HCT116 (cell line): ENCODE measurements at regions not wholly inside any gene's neighbourhood (a gene's known extent, or its start where the extent isn't known, plus 50 kb on each side); places are given as distances from the start of the nearest gene placed in this dataset.

Experiments used
- ATAC-seq: fragments of 200-7000 bp; cut with Tn5 transposase; 2 replicates; pipeline ENCODE4 v1.9.1; 2020; ENCODE audit warnings: mild to moderate bottlenecking, moderate library complexity
- BruUV-seq: library from RNA; stranded (reverse); fragments of 400-500 nt; replicated peaks from 2 replicates; lab custom pipeline; 2021; lab: Mats Ljungman, UMichigan
- CTCF ChIA-PET: fragments of 300-600 bp; sonication (Branson Sonifier 250); formaldehyde crosslinking; loops from one replicate; lab custom pipeline; 2021; ENCODE audit warnings: antibody characterized with exemption; lab: Charles Lee
- POLR2A ChIA-PET: fragments of 300-600, 350-600 bp; sonication (Branson Sonifier 250); formaldehyde crosslinking; loops from one replicate; lab custom pipeline; 2021; ENCODE audit warnings: antibody characterized with exemption; lab: Charles Lee
- RAD21 ChIA-PET, 2 experiments: fragments of 300-600 bp; sonication (Branson Sonifier 250); formaldehyde crosslinking; loops; one replicate each; lab custom pipeline; 2023; ENCODE audit warnings: low total read pairs in 2 of 2; ENCODE audit not compliant: uncharacterized antibody in 2 of 2, unreplicated experiment in 2 of 2, low non-redundant PET in 1 of 2; lab: Charles Lee
- DNase-seq: peaks from one replicate; pipeline ENCODE4 v3.0.0-alpha.2; 2010; ENCODE audit warnings: low read depth, low spot score
- H2AFZ ChIP-seq: fragments of 200-600 bp; shearing (Covaris generic), sonication (generic); 2 replicates; pipeline ENCODE4 v1.6.1; 2017; ENCODE audit warnings: low read depth, mixed run types, mixed read lengths, antibody characterized with exemption, low read length; ENCODE audit not compliant: poor library complexity, severe bottlenecking
- H3K27ac ChIP-seq: 2 replicates; pipeline ENCODE4 v1.5.1; 2012; ENCODE audit warnings: low read depth, low read length
- H3K27me3 ChIP-seq: fragments of 200-600 bp; sonication (generic); 2 replicates; pipeline ENCODE4 v1.6.1; 2016; ENCODE audit warnings: mixed run types, low read length, mixed read lengths; ENCODE audit not compliant: insufficient read depth
- H3K36me3 ChIP-seq, 2 experiments: fragments of 200-500 bp in 1 of 2; fragments of 200-600 bp in 1 of 2; sonication (Bioruptor generic) in 1 of 2; sonication (generic) in 1 of 2; 2 replicates each; pipeline versions ENCODE4 v1.5.1 to v1.6.1; 2014 to 2016; ENCODE audit warnings: low read length in 2 of 2, inconsistent platforms in 1 of 2, mixed read lengths in 1 of 2, mixed run types in 1 of 2; ENCODE audit not compliant: insufficient read depth in 2 of 2, control insufficient read depth in 1 of 2
- H3K4me1 ChIP-seq, 2 experiments: fragments of 200-600 bp in 1 of 2; sonication (generic) in 1 of 2; 2 replicates each; pipeline versions ENCODE4 v1.5.1 to v1.6.1; 2012 to 2017; ENCODE audit warnings: low read length in 2 of 2, inconsistent platforms in 1 of 2, mild to moderate bottlenecking in 1 of 2, mixed read lengths in 1 of 2, mixed run types in 1 of 2, moderate library complexity in 1 of 2; ENCODE audit not compliant: insufficient read depth in 2 of 2, control insufficient read depth in 1 of 2
- H3K4me2 ChIP-seq: fragments of 200-600 bp; sonication (generic); 2 replicates; pipeline ENCODE4 v1.6.1; 2017; ENCODE audit warnings: mixed run types, low read length, mixed read lengths
- H3K4me3 ChIP-seq, 2 experiments: fragments of 200-600 bp in 1 of 2; sonication (generic) in 1 of 2; replicated peaks in 1 of 2; 2 replicates each; pipeline ENCODE4 v1.5.1; 2011 to 2016; ENCODE audit warnings: low read length in 2 of 2, control low read depth in 1 of 2, low read depth in 1 of 2, mild to moderate bottlenecking in 1 of 2, mixed read lengths in 1 of 2, mixed run types in 1 of 2
- H3K79me2 ChIP-seq: fragments of 200-600 bp; sonication (generic); 2 replicates; pipeline ENCODE4 v1.6.1; 2017; ENCODE audit warnings: mild to moderate bottlenecking, mixed run types, low read length, moderate library complexity, mixed read lengths; ENCODE audit not compliant: insufficient read depth
- H3K9ac ChIP-seq: fragments of 200-600 bp; sonication (generic); 2 replicates; pipeline ENCODE4 v1.6.1; 2016; ENCODE audit warnings: low read length, mixed read lengths
- H3K9me2 ChIP-seq: fragments of 200-600 bp; sonication (generic), shearing (Covaris generic); 2 replicates; pipeline ENCODE4 v1.6.1; 2017; ENCODE audit warnings: mixed run types, mild to moderate bottlenecking, moderate library complexity; ENCODE audit not compliant: insufficient read depth
- H3K9me3 ChIP-seq, 2 experiments: fragments of 200-500 bp in 1 of 2; fragments of 200-600 bp in 1 of 2; sonication (Bioruptor generic) in 1 of 2; sonication (generic) in 1 of 2; 2 replicates each; pipeline ENCODE4 v1.6.1; 2014 to 2017; ENCODE audit warnings: low read length in 2 of 2, mixed read lengths in 2 of 2, inconsistent platforms in 1 of 2, low read depth in 1 of 2, mild to moderate bottlenecking in 1 of 2, mixed run types in 1 of 2, moderate library complexity in 1 of 2; ENCODE audit not compliant: control insufficient read depth in 1 of 2, insufficient read depth in 1 of 2
- H4K20me1 ChIP-seq: fragments of 200-600 bp; sonication (generic), shearing (Covaris generic); 2 replicates; pipeline ENCODE4 v1.6.1; 2017; ENCODE audit warnings: mixed run types, mild to moderate bottlenecking, moderate library complexity; ENCODE audit not compliant: insufficient read depth
- ATF3 ChIP-seq: IDR thresholded peaks from 2 replicates; pipeline ENCODE4 v1.6.1; 2012
- CBX3 ChIP-seq: IDR thresholded peaks from 2 replicates; pipeline ENCODE4 v1.6.1; 2012; ENCODE audit warnings: low read depth
- CEBPB ChIP-seq: IDR thresholded peaks from 2 replicates; pipeline ENCODE4 v1.6.1; 2012; ENCODE audit warnings: low read depth
- CTCF ChIP-seq, 3 experiments: fragments of 200-600 bp in 1 of 3; sonication (generic) in 1 of 3; IDR thresholded peaks in 2 of 3; conservative IDR thresholded peaks in 1 of 3; 2 replicates each; pipeline ENCODE4 v1.5.1; 2012 to 2017; ENCODE audit warnings: low read depth in 2 of 3, low read length in 2 of 3, antibody characterized with exemption in 1 of 3, borderline replicate concordance in 1 of 3, control low read depth in 1 of 3, mild to moderate bottlenecking in 1 of 3, mixed read lengths in 1 of 3, mixed run types in 1 of 3, moderate library complexity in 1 of 3; ENCODE audit not compliant: insufficient read depth in 1 of 3
- EGR1 ChIP-seq: IDR thresholded peaks from 2 replicates; pipeline ENCODE4 v1.6.1; 2012; ENCODE audit warnings: low read depth
- ELF1 ChIP-seq: IDR thresholded peaks from 2 replicates; pipeline ENCODE4 v1.6.1; 2012; ENCODE audit warnings: low read depth, borderline replicate concordance
- EZH2phosphoT487 ChIP-seq: fragments of 200-600 bp; IDR thresholded peaks from 2 replicates; pipeline ENCODE4 v1.6.1; 2018; ENCODE audit warnings: antibody characterized with exemption, borderline replicate concordance
- JUND ChIP-seq: IDR thresholded peaks from 2 replicates; pipeline ENCODE4 v1.6.1; 2012
- MAX ChIP-seq: IDR thresholded peaks from 2 replicates; pipeline ENCODE4 v1.6.1; 2012
- POLR2AphosphoS5 ChIP-seq: IDR thresholded peaks from 2 replicates; pipeline ENCODE4 v1.6.1; 2011; ENCODE audit warnings: mild to moderate bottlenecking, low read depth, low read length, moderate library complexity
- RAD21 ChIP-seq: IDR thresholded peaks from 2 replicates; pipeline ENCODE4 v1.6.1; 2012; ENCODE audit warnings: low read depth, mild to moderate bottlenecking
- REST ChIP-seq: IDR thresholded peaks from 2 replicates; pipeline ENCODE4 v1.6.1; 2012; ENCODE audit warnings: low read depth
- SIN3A ChIP-seq: IDR thresholded peaks from 2 replicates; pipeline ENCODE4 v1.6.1; 2012; ENCODE audit warnings: low read depth
- SP1 ChIP-seq: IDR thresholded peaks from 2 replicates; pipeline ENCODE4 v1.6.1; 2012; ENCODE audit warnings: low read depth
- TCF7L2 ChIP-seq: IDR thresholded peaks from 2 replicates; pipeline ENCODE4 v1.7.0; 2011; ENCODE audit warnings: borderline replicate concordance, inconsistent platforms; ENCODE audit not compliant: insufficient read depth, insufficient read length; ENCODE audit errors: extremely low read depth
- ZBTB33 ChIP-seq: IDR thresholded peaks from 2 replicates; pipeline ENCODE4 v1.6.1; 2011; ENCODE audit warnings: mild to moderate bottlenecking, low read length, moderate library complexity; ENCODE audit not compliant: insufficient replicate concordance; ENCODE audit errors: extremely low read depth
- ZNF274 ChIP-seq: fragments of 200-500 bp; sonication (Bioruptor generic); IDR thresholded peaks from 2 replicates; pipeline ENCODE4 v1.6.1; 2014; ENCODE audit warnings: mild to moderate bottlenecking, low read depth, low read length, inconsistent platforms
- intact Hi-C: fragments of 100-400 bp; cut with micrococcal nuclease; formaldehyde crosslinking; loops from 2 replicates; pipeline ENCODE4 v1.10.0; 2022

GRCh38 chr14:83733670-83734069 lies 1796.3 kb upstream of the FLRT2 start:
- Histone ChIP-seq H3K27me3 (no peaks in the 10 kb centered on the region), H3K9me3 (peaks cover 7 to 14% of the 10 kb centered on the region in 2 experiments; a peak in 3 of 4 replicates), H3K4me3 (no peak overlapping the region), H3K4me1 (no peaks in the 10 kb centered on the region), H3K27ac (no peak overlapping the region), H3K4me2 (no peak overlapping the region), H3K9ac (no peak overlapping the region), H3K79me2 (no peaks in the 10 kb centered on the region), H3K36me3 (no peaks in the 10 kb centered on the region), H4K20me1 (no peaks in the 10 kb centered on the region), H2AFZ (no peak overlapping the region), H3K9me2 (no peaks in the 10 kb centered on the region)
- ChIA-PET CTCF (no interaction called here), POLR2A (no interaction called here), RAD21 (no interaction called here)
- ATAC-seq (no peak), DNase-seq (no peak)
- intact Hi-C loops, result no loop called here
- BruUV-seq, result no TSS peak
- TF ChIP-seq CBX3, result no peak
- TF ChIP-seq EZH2phosphoT487, result no peak
- no peak for TF ChIP-seq CEBPB
- no peak for TF ChIP-seq RAD21
- no peak for TF ChIP-seq ZBTB33
- TF ChIP-seq SIN3A, result no peak
- TF ChIP-seq MAX, result no peak
- no peak for TF ChIP-seq TCF7L2
- TF ChIP-seq ATF3, result no peak
- no peak for TF ChIP-seq EGR1
- TF ChIP-seq JUND, result no peak
- TF ChIP-seq REST, result no peak
- no peak for TF ChIP-seq CTCF (IDR thresholded peaks at IDR 0.05 in 2 of 3, conservative IDR thresholded peaks at IDR 0.05 in 1 of 3; ENCODE audit: borderline replicate concordance in 1 of 3, insufficient read depth in 1 of 3, low read depth in 2 of 3, low read length in 2 of 3)
- no peak for TF ChIP-seq ZNF274
- TF ChIP-seq SP1, result no peak
- no peak for TF ChIP-seq ELF1
- TF ChIP-seq POLR2AphosphoS5, result no peak
